ENCODE measurements at regions not wholly inside any gene's neighbourhood (a gene's known extent, or its start where the extent isn't known, plus 50 kb on each side); places are given as distances from the start of the nearest gene placed in this dataset.

GRCh38 chr20:51185861-51186260 is 163.0 kb upstream of the KCNG1 start:
- H3K9me3 ChIP-seq (replicated peaks), result no peaks in the 10 kb centered on the region
- H3K27ac ChIP-seq (replicated peaks), result no peak overlapping the region
- DNase-seq, result no peak
- no peaks in the 10 kb centered on the region for H3K36me3 ChIP-seq
- peaks cover 76% of the 10 kb centered on the region for H3K27me3 ChIP-seq (ENCODE audit: low read depth)
- intact Hi-C loops (cut with micrococcal nuclease), result no loop called here
- H3K4me3 ChIP-seq, result no peak overlapping the region
- no peaks in the 10 kb centered on the region for H3K4me1 ChIP-seq
- no peak for TF ChIP-seq CTCF (IDR thresholded peaks at IDR 0.05; ENCODE audit: borderline replicate concordance)

- no peaks in the 10 kb centered on the region for H3K9me3 ChIP-seq (replicated peaks)
- H3K4me3 ChIP-seq, result no peak overlapping the region
- no peak for DNase-seq
- peaks cover 77% of the 10 kb centered on the region for H3K27me3 ChIP-seq (ENCODE audit: low read depth)
- H3K4me1 ChIP-seq, result no peaks in the 10 kb centered on the region
- no peak overlapping the region for H3K27ac ChIP-seq (replicated peaks)
- intact Hi-C loops (cut with micrococcal nuclease), result no loop called here
- H3K36me3 ChIP-seq, result no peaks in the 10 kb centered on the region
- no peak for TF ChIP-seq CTCF (IDR thresholded peaks at IDR 0.05; ENCODE audit: borderline replicate concordance)
Measured at GRCh38 chr20:51185277-51185676, 162.4 kb upstream of the KCNG1 start.

- intact Hi-C loops (cut with micrococcal nuclease), result no loop called here
- no peak overlapping the region for H3K27ac ChIP-seq (replicated peaks)
- H3K27me3 ChIP-seq (ENCODE audit: low read depth), result peaks cover 76% of the 10 kb centered on the region
- no peak for DNase-seq
- H3K4me3 ChIP-seq, result no peak overlapping the region
- no peak for TF ChIP-seq CTCF (IDR thresholded peaks at IDR 0.05; ENCODE audit: borderline replicate concordance)
- no peaks in the 10 kb centered on the region for H3K4me1 ChIP-seq
- no peaks in the 10 kb centered on the region for H3K9me3 ChIP-seq (replicated peaks)
- no peaks in the 10 kb centered on the region for H3K36me3 ChIP-seq
Measured at GRCh38 chr20:51184289-51184688, 161.4 kb upstream of the KCNG1 start.

GRCh38 chr20:51183451-51183850 is 160.5 kb upstream of the KCNG1 start:
- no peak for TF ChIP-seq CTCF (IDR thresholded peaks at IDR 0.05; ENCODE audit: borderline replicate concordance)
- Histone ChIP-seq H3K4me1 (no peaks in the 10 kb centered on the region), H3K27me3 (ENCODE audit: low read depth) (peaks cover 76% of the 10 kb centered on the region), H3K36me3 (no peaks in the 10 kb centered on the region), H3K4me3 (no peak overlapping the region), H3K27ac (replicated peaks) (no peak overlapping the region), H3K9me3 (replicated peaks) (no peaks in the 10 kb centered on the region)
- DNase-seq, result no peak
- intact Hi-C loops (cut with micrococcal nuclease), result no loop called here

- H3K4me1 ChIP-seq, result no peaks in the 10 kb centered on the region
- H3K36me3 ChIP-seq, result no peaks in the 10 kb centered on the region
- no peak overlapping the region for H3K4me3 ChIP-seq
- TF ChIP-seq CTCF (IDR thresholded peaks at IDR 0.05; ENCODE audit: borderline replicate concordance), result no peak
- peaks cover 76% of the 10 kb centered on the region for H3K27me3 ChIP-seq (ENCODE audit: low read depth)
- DNase-seq, result no peak
- intact Hi-C loops (cut with micrococcal nuclease), result no loop called here
- no peaks in the 10 kb centered on the region for H3K9me3 ChIP-seq (replicated peaks)
- no peak overlapping the region for H3K27ac ChIP-seq (replicated peaks)
Measured at GRCh38 chr20:51182571-51182970, 159.7 kb upstream of the KCNG1 start.

- Histone ChIP-seq H3K27me3 (ENCODE audit: low read depth) (peaks cover 63% of the 10 kb centered on the region), H3K4me1 (no peaks in the 10 kb centered on the region), H3K27ac (replicated peaks) (no peak overlapping the region), H3K4me3 (no peak overlapping the region), H3K36me3 (no peaks in the 10 kb centered on the region), H3K9me3 (replicated peaks) (no peaks in the 10 kb centered on the region)
- intact Hi-C loops (cut with micrococcal nuclease), result no loop called here
- TF ChIP-seq CTCF (IDR thresholded peaks at IDR 0.05; ENCODE audit: borderline replicate concordance), result no peak
- no peak for DNase-seq
Measured at GRCh38 chr20:51178153-51178552, 155.2 kb upstream of the KCNG1 start.
